Liver (tissue), 3 donors: ENCODE measurements at regions not wholly inside any gene's neighbourhood (a gene's known extent, or its start where the extent isn't known, plus 50 kb on each side); places are given as distances from the start of the nearest gene placed in this dataset.

Experiments used
- ATF3 ChIP-seq: IDR thresholded peaks from 2 replicates; pipeline ENCODE4 v1.6.1; 2016; ENCODE audit warnings: antibody characterized with exemption
- CTCF ChIP-seq: fragments of 150-350 bp; IDR thresholded peaks from 2 replicates; pipeline ENCODE4 v1.5.1; 2017; ENCODE audit warnings: improper control_type of control experiment, low read depth, low read length; ENCODE audit not compliant: missing input control
- FOXA1 ChIP-seq: IDR thresholded peaks from 2 replicates; pipeline ENCODE4 v1.6.1; 2016; ENCODE audit warnings: antibody characterized with exemption
- HNF4A ChIP-seq, 2 donors: conservative IDR thresholded peaks; 2 replicates each; pipeline ENCODE4 v1.6.1; 2016; ENCODE audit warnings: antibody characterized with exemption in 2 of 2, mild to moderate bottlenecking in 2 of 2
- MAX ChIP-seq: IDR thresholded peaks from 2 replicates; pipeline ENCODE4 v1.6.1; 2016; ENCODE audit warnings: antibody characterized with exemption
- NR2F2 ChIP-seq: IDR thresholded peaks from 2 replicates; pipeline ENCODE4 v1.6.1; 2016; ENCODE audit warnings: antibody characterized with exemption
- RAD21 ChIP-seq, 2 donors: IDR thresholded peaks; 2 replicates each; pipeline ENCODE4 v1.6.1; 2016; ENCODE audit warnings: antibody characterized with exemption in 2 of 2, mild to moderate bottlenecking in 2 of 2
- REST ChIP-seq: IDR thresholded peaks from 2 replicates; pipeline ENCODE4 v1.6.1; 2016; ENCODE audit warnings: antibody characterized with exemption, mild to moderate bottlenecking
- RXRA ChIP-seq, 2 donors: IDR thresholded peaks; 2 replicates each; pipeline ENCODE4 v1.6.1; 2017 to 2018; ENCODE audit warnings: antibody characterized with exemption in 2 of 2, mild to moderate bottlenecking in 1 of 2
- SP1 ChIP-seq: IDR thresholded peaks from 2 replicates; pipeline ENCODE4 v1.6.1; 2018; ENCODE audit warnings: antibody characterized with exemption, mild to moderate bottlenecking
- TAF1 ChIP-seq: conservative IDR thresholded peaks from 2 replicates; pipeline ENCODE4 v1.6.1; 2016; ENCODE audit warnings: antibody characterized with exemption, mild to moderate bottlenecking
- donor health status: healthy.
- donor health status: healthy.

GRCh38 chr5:121711416-121711815 is 140.3 kb upstream of the FTMT start:
- TF ChIP-seq CTCF (no peak), HNF4A (conservative IDR thresholded peaks at IDR 0.05) (no peak), SP1 (no peak), RAD21 (IDR thresholded peaks at IDR 0.05) (no peak), MAX (no peak), FOXA1 (no peak), NR2F2 (no peak), RXRA (IDR thresholded peaks at IDR 0.05) (no peak), TAF1 (no peak), ATF3 (no peak), REST (no peak)
